ENCODE measurements at regions not wholly inside any gene's neighbourhood (a gene's known extent, or its start where the extent isn't known, plus 50 kb on each side); places are given as distances from the start of the nearest gene placed in this dataset.

DNA sequence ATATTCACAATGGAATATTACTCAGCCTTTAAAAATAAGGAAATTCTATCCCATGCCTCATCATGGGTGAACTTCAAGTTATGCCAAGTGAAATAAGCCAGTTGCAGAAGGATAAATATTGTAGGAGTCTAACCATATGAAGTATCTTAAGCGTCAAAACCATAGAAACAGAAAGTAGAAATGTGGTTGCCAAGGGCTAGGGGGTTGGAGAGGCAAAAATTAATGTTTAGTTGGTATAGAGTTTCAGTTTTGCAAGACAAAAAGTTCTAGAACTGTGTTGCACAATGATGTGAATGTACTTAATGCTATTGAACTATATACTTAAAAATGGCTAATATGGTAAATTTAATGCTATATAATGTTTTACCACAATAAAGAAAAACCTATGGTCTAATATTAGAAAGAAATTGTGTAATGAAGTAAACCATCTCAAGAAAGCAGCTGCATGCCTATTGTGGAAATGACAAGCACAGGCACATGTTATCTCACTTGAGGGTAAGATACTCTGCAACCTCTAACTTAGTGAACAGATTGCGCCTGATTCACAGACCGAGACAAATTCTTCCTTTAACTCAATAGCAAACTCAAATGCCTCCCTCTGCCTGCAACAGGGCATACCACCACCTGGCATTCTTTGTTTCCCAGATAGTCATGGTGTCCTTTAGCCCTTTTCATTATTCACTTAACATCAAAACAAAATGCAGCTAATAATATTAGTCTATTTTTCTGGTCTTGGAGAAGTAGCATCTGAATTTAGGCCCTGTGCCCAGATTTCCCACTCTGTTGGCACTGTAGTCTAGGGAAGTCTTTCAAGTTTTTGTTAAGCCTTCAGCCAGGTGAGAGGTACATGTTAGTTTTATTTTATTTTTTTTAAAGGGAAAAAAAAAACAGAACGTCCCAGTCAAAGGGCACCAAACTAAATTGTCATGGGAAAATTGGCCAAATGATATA is 80.2 kb upstream of the ACP3 start:
- no peak for DNase-seq (ENCODE audit: low spot score)

DNA sequence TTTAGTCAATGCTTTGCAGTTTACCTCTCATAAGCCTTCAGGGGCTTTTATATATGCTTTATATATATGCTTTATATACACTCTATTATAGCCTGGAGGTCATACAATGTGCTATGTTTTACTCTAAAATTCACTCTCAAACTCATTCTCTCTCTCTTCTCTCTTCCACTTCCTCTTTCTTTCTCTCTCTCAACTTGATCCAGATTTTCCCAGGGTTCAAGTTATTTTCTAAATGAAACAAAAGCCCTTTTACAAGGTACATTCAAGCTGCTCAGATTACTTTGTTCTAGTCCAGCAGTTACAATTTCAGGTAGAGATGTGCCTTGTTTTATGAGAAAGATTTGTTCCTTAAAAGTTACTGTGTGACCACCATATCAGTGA is 79.6 kb upstream of the ACP3 start:
- DNase-seq (ENCODE audit: low spot score), result no peak

DNA sequence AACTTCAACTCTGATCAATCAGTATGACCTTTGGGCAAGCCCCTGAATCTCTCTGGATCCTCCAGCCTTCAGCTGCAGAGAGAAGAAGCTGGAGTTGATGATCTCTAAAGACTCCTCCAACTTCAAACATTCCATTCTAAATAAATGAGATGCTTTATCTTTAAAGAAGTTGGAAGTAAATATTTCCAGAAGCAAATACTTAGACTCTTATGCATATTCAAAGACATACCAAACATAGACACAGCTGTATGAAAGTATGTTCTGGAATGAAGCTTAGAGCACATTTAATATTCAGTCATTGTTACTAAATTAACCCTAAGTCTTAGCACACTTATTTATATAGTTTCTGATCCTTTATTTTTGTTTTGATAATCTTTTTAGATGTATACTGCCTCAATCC is 77.6 kb upstream of the ACP3 start:
- no peak for DNase-seq (ENCODE audit: low spot score)

DNA sequence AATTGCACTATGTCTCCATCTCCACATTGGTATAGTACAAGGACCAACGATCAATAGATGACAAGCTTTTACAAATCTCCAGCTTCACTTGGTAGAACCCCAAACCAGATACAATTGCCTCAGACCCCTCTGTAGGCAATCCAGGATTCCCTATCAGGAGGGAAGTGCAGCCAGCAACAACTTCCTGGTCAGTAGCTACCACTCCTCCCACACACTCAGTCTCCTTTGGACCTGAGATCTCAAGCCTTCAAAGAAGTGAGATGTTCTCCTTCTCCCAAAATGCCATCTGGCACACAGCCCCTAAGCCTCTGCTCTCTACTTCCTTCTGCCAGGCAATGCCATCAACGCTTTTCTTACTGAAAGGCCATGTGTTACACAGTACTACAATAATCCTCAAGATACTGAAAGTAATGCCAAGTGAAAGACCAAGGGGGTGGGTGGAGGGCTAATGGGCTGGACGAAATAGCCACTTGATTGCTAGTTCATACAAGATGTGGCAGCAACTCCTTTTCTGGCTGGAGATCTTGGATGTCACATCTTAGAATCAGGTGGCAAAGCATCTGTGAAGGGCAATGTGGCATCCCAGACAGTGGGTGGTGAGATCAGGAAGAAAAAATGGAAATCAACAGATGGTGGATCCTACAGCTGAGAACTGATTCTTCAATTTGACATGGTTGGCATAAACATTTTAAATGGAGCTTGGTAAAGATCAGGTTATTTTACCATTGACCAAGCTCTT is 75.3 kb upstream of the ACP3 start:
- DNase-seq (ENCODE audit: low spot score), result no peak

DNA sequence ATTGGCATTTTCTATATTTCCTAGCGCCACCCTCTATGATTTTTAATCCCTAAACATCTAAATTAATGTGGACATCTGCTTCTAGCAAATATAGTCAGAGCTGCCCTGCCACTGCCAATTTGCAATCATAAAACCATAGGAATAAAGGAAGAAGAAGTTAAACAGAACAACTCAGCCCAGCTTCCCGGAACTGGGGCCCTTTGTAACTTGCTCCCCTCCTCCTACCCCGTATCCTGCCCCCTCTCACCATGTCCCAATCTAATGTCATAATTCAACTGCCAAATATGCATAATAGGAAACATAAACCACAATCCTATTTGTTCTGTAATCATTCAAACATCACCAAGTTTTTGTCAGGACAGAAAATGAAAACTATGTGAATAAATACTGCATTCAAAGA is 74.4 kb upstream of the ACP3 start:
- DNase-seq (ENCODE audit: low spot score), result no peak

DNA sequence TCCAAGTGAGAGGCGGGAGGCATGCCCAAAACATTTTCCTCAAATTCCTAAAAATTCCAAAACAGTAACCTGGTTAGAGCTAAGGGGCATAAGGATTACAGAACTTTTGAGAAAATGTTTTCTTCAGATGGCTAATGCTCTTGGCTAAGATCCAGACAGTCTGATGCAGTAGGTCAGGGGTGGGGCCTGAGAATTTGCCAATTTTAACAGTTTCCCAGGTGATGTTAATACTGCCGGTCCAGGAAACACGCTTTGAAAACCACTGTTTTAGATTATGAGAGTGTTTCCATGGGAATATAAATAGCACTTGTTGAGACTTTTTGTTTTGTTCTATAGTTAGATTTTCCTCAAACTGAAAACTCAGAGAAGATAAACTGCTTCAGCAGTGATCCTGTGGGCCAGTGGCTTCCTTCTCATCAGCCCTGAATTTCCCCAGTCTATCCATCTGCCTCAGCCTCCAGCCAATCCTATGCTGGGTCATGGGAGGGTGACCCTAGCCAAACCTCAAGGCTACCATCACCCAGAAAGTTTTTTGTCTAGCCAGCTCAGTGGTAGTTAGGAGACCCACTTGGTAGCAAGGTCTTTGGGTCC is 71.6 kb upstream of the ACP3 start:
- no peak for DNase-seq (ENCODE audit: low spot score)

DNA sequence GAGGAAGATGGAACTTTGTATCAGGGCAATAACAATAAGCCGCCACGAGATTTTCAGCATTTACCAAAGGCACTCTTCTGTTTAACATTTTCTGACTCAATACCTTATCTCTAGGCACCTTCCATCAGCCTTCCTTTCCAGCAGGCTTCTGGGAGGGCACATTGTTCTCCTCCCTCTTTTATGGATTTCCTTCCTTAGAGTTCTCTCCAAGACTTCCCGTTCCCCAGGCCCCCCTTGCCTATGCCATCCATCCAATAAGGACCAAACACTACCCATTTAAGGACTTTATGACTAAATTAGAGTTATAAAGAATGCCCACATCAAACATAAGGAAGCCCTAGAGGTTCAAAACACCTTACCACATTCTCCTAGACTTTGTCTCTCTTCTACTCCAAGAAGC is 71.0 kb upstream of the ACP3 start:
- DNase-seq (ENCODE audit: low spot score), result no peak

DNA sequence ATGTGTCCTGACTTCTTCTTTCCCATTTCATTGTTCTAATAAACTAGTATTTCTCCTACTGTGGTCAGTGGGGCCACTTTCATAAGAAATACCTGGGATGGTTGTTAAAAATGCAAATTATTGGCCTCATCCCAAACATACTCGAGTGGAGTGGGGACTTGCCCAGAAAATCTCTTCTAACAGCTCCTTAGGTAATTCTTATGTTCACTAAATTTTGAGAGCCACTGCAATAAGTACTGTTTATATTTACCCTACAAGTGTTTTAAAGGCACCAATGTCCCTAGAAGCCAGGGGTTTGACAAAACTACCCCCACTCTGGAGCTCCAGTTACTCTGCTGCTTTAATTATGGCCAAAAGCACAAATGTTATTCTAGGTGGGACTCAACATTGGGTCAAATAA is 70.0 kb upstream of the ACP3 start:
- no peak for DNase-seq (ENCODE audit: low spot score)

DNA sequence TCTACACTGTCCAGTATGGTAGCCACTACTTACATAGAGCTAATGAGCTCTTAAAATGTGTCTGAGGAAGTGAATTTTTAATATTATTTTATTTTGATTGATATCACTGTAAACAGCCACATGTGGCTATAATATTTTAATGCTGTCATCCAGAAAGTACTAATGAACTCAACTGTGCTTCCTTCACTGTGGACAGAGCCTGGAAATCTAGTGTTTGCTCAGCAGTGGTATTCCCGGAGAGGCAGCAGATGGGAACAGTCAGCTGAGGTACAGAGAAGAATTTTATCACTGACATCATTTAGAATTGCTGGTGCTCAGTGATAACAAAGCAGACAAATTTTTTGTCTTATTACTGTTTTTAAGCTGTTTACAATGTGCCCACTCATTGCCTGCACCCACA is 68.7 kb upstream of the ACP3 start:
- no peak for DNase-seq (ENCODE audit: low spot score)

DNA sequence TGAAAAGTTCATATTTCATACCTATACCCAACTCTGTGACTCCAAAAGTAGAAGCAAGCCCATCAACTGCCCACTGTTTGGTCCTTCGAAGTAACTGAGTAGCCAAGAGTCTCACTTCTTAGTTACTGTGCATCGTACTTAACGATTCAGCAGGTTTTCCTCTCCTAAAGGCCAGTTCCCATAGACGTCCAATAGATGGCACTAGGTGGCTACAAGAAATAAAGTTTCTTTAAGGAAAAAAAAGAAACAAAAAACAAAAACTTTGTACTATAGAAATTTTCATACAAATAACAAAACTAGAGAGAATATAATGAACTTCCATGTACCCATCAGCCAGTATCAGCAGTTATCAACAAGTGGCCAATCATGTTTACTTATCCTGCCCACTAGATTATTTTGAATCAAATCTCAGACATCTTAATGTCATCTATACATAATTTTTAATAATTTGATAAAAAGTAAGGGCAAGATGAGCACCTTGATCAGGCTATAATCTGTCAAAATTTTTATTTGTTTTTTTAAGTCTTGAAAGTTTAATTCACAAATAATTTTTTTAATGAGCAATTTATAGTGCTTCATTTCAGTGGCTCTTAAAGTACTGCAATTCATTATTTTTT is 63.8 kb upstream of the ACP3 start:
- peak; percentile 68 for DNase-seq (ENCODE audit: low spot score)

DNA sequence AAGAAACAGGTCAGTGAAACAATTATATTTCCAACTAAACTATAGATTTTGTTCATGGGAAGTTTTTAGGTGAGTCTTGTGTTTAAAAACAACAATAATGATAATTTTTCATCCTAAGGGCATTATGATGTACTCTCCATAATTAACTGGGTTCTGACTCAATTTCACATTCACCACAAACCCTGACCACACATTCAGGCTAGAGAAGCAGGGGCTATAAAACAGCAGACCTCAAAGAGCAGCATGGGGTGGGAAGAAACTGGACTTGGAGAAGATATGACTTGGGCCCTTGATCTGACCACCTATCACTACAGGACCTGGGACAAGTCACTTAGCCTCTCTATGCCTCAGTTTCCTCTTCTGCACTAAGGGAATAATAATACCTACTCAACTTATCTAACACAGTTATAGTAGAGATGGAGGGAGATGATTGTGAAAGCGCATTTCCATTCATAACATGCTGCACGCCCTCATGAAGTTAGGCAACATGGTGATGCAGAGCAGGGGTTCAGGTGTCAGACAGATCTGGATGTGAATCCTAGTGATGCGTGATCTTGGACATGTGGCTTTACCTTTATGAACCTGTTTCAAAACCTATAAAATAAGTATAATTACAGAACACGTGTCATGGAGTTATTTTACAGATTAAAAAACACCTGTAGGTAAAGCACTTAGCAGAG is 63.0 kb upstream of the ACP3 start:
- peak; percentile 39 for DNase-seq (ENCODE audit: low spot score)

DNA sequence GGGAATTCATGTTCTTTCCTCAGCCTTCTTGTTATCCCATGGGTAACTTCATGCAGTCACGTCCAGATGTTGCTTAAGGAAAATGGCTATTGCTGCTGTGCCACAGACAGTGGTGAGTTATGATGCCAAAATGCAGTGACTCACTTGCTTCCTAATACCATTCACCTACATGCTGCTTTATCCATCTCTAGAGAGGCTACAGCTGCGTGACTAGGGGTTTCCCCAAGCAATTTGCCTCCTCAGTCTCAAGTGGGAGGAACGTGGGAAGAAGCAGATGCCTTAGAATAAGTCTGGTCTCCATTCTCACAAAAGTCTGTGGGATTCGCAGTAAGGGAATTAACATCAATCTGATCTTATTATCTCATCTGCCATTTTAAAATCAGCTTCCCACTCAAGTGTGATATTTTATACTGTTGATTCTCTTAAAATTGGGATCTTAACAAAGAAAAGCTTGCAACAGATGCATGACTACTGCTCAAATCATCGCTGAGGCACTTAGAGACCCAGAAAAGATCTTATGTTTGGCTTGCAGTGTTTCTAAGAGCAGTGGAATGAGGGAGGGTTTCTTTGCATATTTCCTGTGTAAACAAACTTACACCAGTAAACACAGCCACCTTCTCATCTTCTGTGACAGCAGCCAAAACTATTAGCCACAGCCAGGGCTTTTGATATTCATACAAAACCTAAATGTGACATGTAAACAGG is 62.0 kb upstream of the ACP3 start:
- peak; percentile 65 for DNase-seq (ENCODE audit: low spot score)

DNA sequence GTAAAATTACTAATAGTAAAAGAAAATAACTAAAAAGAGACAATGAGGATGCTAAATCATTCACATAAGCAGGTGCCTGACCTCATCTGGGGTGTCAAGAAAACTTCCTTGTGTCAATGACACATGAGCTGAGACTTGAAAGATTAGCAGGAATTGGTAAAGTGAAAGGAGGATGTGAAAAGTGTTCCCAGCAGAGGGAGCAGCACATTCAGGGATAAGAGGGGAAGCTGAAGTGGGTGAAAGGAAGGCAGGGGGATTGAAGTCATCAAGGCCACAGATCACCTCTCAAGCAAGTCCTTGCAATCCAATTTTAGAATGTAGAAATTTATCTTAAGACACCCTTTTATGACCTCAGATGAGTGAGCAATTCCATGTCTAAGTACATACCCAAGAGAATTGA is 60.2 kb upstream of the ACP3 start:
- DNase-seq (ENCODE audit: low spot score), result peak; percentile 69

DNA sequence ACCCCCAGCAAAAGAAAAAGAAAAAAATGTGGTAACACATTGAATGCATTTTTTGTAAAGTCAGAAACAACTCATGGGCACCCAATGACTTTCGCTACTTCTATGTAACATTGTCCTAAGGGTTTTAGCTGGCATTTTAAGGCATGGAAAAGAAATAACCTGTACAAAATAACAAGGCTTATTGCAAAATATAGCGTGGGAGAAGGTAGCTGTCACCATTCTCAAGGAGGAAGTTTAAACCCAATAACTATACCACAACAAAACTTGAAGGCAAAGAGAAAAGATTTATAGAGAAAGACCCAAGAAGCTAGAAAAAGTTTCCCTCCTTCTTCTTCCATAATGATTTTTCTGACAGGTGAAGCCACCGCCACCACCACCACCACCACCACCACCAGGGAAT is 55.7 kb upstream of the ACP3 start:
- no peak for DNase-seq (ENCODE audit: low spot score)

DNA sequence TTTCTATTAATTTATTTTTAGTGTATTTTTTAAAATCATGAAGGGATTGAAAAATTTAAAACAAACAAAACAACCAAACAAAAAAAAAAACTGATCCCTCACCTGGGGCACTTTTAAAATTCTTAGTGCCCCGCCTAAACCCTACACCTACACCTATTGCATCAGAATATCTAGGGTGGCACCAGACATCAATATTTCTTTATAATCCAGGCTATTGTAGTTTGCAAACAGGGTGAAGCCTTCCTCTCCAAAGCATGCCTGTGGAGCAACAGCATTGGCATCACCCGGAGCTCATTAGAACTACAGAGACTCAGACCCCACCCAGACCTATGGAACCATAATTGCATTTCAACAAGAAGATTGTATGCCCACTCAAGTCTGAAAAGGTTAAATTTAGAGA is 54.9 kb upstream of the ACP3 start:
- DNase-seq (ENCODE audit: low spot score), result no peak

DNA sequence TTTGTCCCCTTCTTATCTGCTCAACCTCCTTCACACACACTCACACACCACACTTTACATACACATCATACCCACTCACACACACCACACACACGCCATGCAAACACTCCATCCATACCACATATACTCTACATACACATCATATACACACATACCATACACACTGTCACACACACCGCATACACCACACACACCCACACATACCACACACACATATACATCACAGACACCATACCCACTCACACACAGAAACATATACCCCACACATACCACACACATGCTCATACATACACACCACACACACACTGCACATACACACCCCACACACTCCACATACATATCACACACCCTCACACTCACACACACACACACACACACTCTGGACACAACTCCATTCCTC is 54.3 kb upstream of the ACP3 start:
- DNase-seq (ENCODE audit: low spot score), result no peak

DNA sequence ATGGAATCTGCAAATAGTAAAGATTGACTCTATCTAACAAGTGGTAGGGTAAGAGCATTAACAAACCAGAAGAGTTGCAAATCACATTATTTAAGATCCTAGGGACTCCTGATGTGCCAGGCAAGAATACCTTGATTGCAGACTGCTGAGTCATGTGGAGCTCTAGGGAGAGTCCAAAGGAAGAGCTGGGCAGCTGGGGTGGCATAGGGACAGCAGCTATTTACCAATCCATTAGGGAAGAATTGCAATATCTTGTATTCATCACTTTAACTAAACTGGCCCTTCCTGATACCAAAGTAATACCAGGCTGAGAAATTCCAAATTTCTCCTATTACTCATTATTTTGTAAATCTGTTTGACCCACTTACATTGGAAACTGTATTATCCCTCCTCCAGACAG is 52.2 kb upstream of the ACP3 start:
- DNase-seq (ENCODE audit: low spot score), result no peak

DNA sequence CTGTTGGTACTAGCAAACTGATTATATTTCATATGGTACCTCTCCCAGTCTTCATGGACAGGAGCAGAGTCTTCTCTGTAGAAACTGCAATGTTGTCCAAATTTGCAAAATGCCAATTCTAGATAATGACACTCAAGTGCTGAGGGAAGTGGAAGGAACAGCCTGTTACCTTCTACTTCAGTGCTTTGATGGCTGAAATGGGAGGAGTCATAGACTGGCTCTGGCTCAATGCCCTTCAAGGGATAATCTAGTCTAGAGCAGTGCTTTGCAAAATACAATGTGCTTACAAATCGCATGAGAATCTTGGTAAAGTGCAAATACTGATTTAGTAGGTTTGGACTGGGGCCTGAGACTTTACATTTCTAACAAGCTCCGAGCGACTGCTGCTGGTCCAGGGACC is 51.7 kb upstream of the ACP3 start:
- DNase-seq (ENCODE audit: low spot score), result no peak

DNA sequence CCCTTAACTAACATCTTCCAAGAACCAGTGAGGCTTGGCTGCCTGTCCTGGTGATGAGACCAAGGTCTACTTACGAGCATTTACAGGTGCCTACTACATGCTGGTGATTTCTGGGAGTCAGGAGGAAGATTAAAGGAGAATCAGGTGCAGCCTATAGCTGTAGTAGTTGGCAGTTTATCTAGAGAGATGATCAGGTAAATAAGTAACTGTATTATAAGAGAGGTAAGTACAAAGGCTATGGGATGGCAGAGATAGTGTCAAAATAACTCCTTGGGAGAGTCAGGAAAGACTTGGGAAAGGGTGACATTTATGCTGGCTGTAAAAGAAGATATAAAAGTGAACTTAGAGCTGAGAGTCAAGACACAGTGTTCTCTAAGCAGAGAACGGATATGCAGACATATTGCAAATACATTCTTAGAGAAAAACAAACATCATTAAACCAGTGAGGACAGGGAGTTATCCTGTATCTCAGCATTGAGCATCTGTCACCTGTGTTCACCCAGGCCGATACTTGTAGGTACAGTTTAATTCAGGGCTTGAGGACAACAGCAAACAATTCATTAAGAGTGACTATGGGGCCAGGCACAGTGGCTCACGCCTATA is 49.7 kb upstream of the ACP3 start:
- DNase-seq (ENCODE audit: low spot score), result no peak
